Hepatocyte (in vitro differentiated cells): ENCODE measurements at regions not wholly inside any gene's neighbourhood (a gene's known extent, or its start where the extent isn't known, plus 50 kb on each side); places are given as distances from the start of the nearest gene placed in this dataset.

Source experiments
- CTCF ChIP-seq: fragments of 200-600 bp; sonication (generic); IDR thresholded peaks from 2 replicates; pipeline ENCODE4 v1.5.1; 2016; ENCODE audit warnings: antibody characterized with exemption, mild to moderate bottlenecking; ENCODE audit not compliant: poor library complexity
- EZH2 ChIP-seq: fragments of 200-600 bp; sonication (generic); IDR thresholded peaks from 2 replicates; pipeline ENCODE4 v1.6.1; 2016; ENCODE audit warnings: antibody characterized with exemption, mild to moderate bottlenecking, borderline replicate concordance
- EZH2phosphoT487 ChIP-seq: fragments of 200-600 bp; sonication (generic); IDR thresholded peaks from one replicate; pipeline ENCODE4 v1.6.1; 2018; ENCODE audit warnings: antibody characterized with exemption, mild to moderate bottlenecking, low read depth, moderate library complexity; ENCODE audit not compliant: unreplicated experiment, severe bottlenecking

- TF ChIP-seq CTCF (no peak), EZH2phosphoT487 (no peak), EZH2 (no peak)
Observed at GRCh38 chr7:18378989-18379605, 116.5 kb upstream of the HDAC9 start.
